Ascending aorta (tissue), 2 donors: ENCODE measurements at regions not wholly inside any gene's neighbourhood (a gene's known extent, or its start where the extent isn't known, plus 50 kb on each side); places are given as distances from the start of the nearest gene placed in this dataset.

ENCODE experiments used
- DNase-seq, 2 donors: peaks; one replicate each; pipeline ENCODE4 v3.0.0-alpha.2; 2019; ENCODE audit warnings: low spot score in 2 of 2
- H3K27ac ChIP-seq, 2 donors: fragments of 200-600 bp; sonication (generic); one replicate each; pipeline ENCODE4 v1.5.1; 2016 to 2017; ENCODE audit warnings: mild to moderate bottlenecking in 1 of 2
- H3K27me3 ChIP-seq: fragments of 200-600 bp; sonication (generic); one replicate; pipeline ENCODE4 v1.5.1; 2017
- H3K36me3 ChIP-seq, 2 donors: fragments of 200-600 bp; sonication (generic); one replicate each; pipeline ENCODE4 v1.5.1; 2016
- H3K4me1 ChIP-seq, 2 donors: fragments of 200-600 bp; sonication (generic); one replicate each; pipeline ENCODE4 v1.5.1; 2016 to 2017; ENCODE audit warnings: mild to moderate bottlenecking in 1 of 2
- H3K4me3 ChIP-seq, 2 donors: fragments of 200-600 bp; sonication (generic); one replicate each; pipeline ENCODE4 v1.5.1; 2016 to 2017; ENCODE audit warnings: mild to moderate bottlenecking in 1 of 2
- H3K9me3 ChIP-seq, 2 donors: fragments of 200-600 bp; sonication (generic); one replicate each; pipeline ENCODE4 v1.5.1; 2016
- intact Hi-C: fragments of 100-400 bp; cut with DNase I; formaldehyde crosslinking; loops from one replicate; pipeline ENCODE4 v1.15.1; 2023
- TF ChIP-seq, protein P1 (sequence below), 3 experiments: fragments of 200-600 bp in 2 of 3; fragments of 450-650 bp in 1 of 3; sonication (generic) in 2 of 3; IDR thresholded peaks; one replicate each; pipeline ENCODE4 v1.5.1; 2016 to 2019; ENCODE audit warnings: antibody characterized with exemption in 3 of 3, mild to moderate bottlenecking in 1 of 3, moderate library complexity in 1 of 3

- H3K27ac ChIP-seq: no peak overlapping the region
- H3K27me3 ChIP-seq: no peaks in the 10 kb centered on the region
- TF ChIP-seq, protein P1, sequence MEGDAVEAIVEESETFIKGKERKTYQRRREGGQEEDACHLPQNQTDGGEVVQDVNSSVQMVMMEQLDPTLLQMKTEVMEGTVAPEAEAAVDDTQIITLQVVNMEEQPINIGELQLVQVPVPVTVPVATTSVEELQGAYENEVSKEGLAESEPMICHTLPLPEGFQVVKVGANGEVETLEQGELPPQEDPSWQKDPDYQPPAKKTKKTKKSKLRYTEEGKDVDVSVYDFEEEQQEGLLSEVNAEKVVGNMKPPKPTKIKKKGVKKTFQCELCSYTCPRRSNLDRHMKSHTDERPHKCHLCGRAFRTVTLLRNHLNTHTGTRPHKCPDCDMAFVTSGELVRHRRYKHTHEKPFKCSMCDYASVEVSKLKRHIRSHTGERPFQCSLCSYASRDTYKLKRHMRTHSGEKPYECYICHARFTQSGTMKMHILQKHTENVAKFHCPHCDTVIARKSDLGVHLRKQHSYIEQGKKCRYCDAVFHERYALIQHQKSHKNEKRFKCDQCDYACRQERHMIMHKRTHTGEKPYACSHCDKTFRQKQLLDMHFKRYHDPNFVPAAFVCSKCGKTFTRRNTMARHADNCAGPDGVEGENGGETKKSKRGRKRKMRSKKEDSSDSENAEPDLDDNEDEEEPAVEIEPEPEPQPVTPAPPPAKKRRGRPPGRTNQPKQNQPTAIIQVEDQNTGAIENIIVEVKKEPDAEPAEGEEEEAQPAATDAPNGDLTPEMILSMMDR (IDR thresholded peaks at IDR 0.05): no peak
- no peak overlapping the region for H3K4me3 ChIP-seq
- intact Hi-C loops: no loop called here
- no peak for DNase-seq
- H3K9me3 ChIP-seq: no peaks in the 10 kb centered on the region
- H3K4me1 ChIP-seq: no peaks in the 10 kb centered on the region
- H3K36me3 ChIP-seq: no peaks in the 10 kb centered on the region
Observed at GRCh38 chr1:212225871-212226302, 59.3 kb upstream of the PPP2R5A start.

GRCh38 chr1:212226467-212226866 lies 58.7 kb upstream of the PPP2R5A start:
- Histone ChIP-seq H3K36me3 (no peaks in the 10 kb centered on the region), H3K4me3 (no peak overlapping the region), H3K9me3 (no peaks in the 10 kb centered on the region), H3K27me3 (no peaks in the 10 kb centered on the region), H3K4me1 (no peaks in the 10 kb centered on the region), H3K27ac (no peak overlapping the region)
- DNase-seq: no peak
- TF ChIP-seq, protein P1 (IDR thresholded peaks at IDR 0.05): no peak
- intact Hi-C loops: no loop called here

- Histone ChIP-seq H3K4me1 (no peaks in the 10 kb centered on the region), H3K9me3 (no peaks in the 10 kb centered on the region), H3K4me3 (no peak overlapping the region), H3K27me3 (no peaks in the 10 kb centered on the region), H3K36me3 (no peaks in the 10 kb centered on the region), H3K27ac (no peak overlapping the region)
- no peak for DNase-seq
- TF ChIP-seq, protein P1 (IDR thresholded peaks at IDR 0.05): no peak
- intact Hi-C loops: no loop called here
Observed at GRCh38 chr1:212228076-212228475, 57.1 kb upstream of the PPP2R5A start.

- intact Hi-C loops: no loop called here
- no peaks in the 10 kb centered on the region for H3K36me3 ChIP-seq
- H3K4me1 ChIP-seq: no peaks in the 10 kb centered on the region
- no peak overlapping the region for H3K4me3 ChIP-seq
- TF ChIP-seq, protein P1 (IDR thresholded peaks at IDR 0.05): no peak
- no peak for DNase-seq
- no peaks in the 10 kb centered on the region for H3K27me3 ChIP-seq
- no peak overlapping the region for H3K27ac ChIP-seq
- H3K9me3 ChIP-seq: no peaks in the 10 kb centered on the region
Observed at GRCh38 chr1:212228591-212229119, 56.6 kb upstream of the PPP2R5A start.

GRCh38 chr1:212229654-212230053 lies 55.6 kb upstream of the PPP2R5A start:
- DNase-seq: no peak
- TF ChIP-seq, protein P1 (IDR thresholded peaks at IDR 0.05): no peak
- H3K27ac ChIP-seq: no peak overlapping the region
- no peaks in the 10 kb centered on the region for H3K9me3 ChIP-seq
- H3K27me3 ChIP-seq: no peaks in the 10 kb centered on the region
- intact Hi-C loops: no loop called here
- no peak overlapping the region for H3K4me3 ChIP-seq
- H3K4me1 ChIP-seq: peaks cover 0 to 4% of the 10 kb centered on the region in 2 donors
- H3K36me3 ChIP-seq: no peaks in the 10 kb centered on the region

- Histone ChIP-seq H3K4me1 (peaks cover 0 to 8% of the 10 kb centered on the region in 2 donors), H3K36me3 (no peaks in the 10 kb centered on the region), H3K27ac (no peak overlapping the region), H3K4me3 (no peak overlapping the region), H3K9me3 (no peaks in the 10 kb centered on the region), H3K27me3 (no peaks in the 10 kb centered on the region)
- intact Hi-C loops: no loop called here
- TF ChIP-seq, protein P1 (IDR thresholded peaks at IDR 0.05): no peak
- no peak for DNase-seq
Observed at GRCh38 chr1:212230329-212230728, 54.9 kb upstream of the PPP2R5A start.
